Fibroblast of the conjunctiva (primary cell): ENCODE measurements at regions not wholly inside any gene's neighbourhood (a gene's known extent, or its start where the extent isn't known, plus 50 kb on each side); places are given as distances from the start of the nearest gene placed in this dataset.
A peak's percentile ranks its signal among the peaks of the same experiment; 100 is the strongest.
"Not testable (repeated sequence)": the region's sequence is repeated elsewhere in the genome, so short reads cannot be mapped to it uniquely, and the experiment has no call there.

Experiments
- DNase-seq: peaks from one replicate; pipeline ENCODE4 v3.0.0-alpha.2; 2010; ENCODE audit warnings: low read depth

GRCh38 chr4:167831855-167832254 is 260.5 kb upstream of the ANXA10 start:
- DNase-seq: no peak

- no peak for DNase-seq
Observed at GRCh38 chr4:167838686-167839085, 253.7 kb upstream of the ANXA10 start.

GRCh38 chr4:167842487-167842886 is 249.8 kb upstream of the ANXA10 start:
- no peak for DNase-seq

- no peak for DNase-seq
Observed at GRCh38 chr4:167854881-167855280, 237.5 kb upstream of the ANXA10 start.

- DNase-seq: not testable (repeated sequence)
Observed at GRCh38 chr4:167858127-167858526, 234.2 kb upstream of the ANXA10 start.

GRCh38 chr4:167867191-167867590 is 225.1 kb upstream of the ANXA10 start:
- no peak for DNase-seq

- no peak for DNase-seq
Observed at GRCh38 chr4:167868163-167868562, 224.2 kb upstream of the ANXA10 start.

- no peak for DNase-seq
Observed at GRCh38 chr4:167873496-167873895, 218.8 kb upstream of the ANXA10 start.

- DNase-seq: not testable (repeated sequence)
Observed at GRCh38 chr4:167876091-167876490, 216.2 kb upstream of the ANXA10 start.

GRCh38 chr4:167877826-167878225 is 214.5 kb upstream of the ANXA10 start:
- DNase-seq: not testable (repeated sequence)

GRCh38 chr4:167883266-167883665 is 209.1 kb upstream of the ANXA10 start:
- no peak for DNase-seq

- no peak for DNase-seq
Observed at GRCh38 chr4:167885071-167885470, 207.3 kb upstream of the ANXA10 start.

GRCh38 chr4:167885872-167886271 is 206.5 kb upstream of the ANXA10 start:
- no peak for DNase-seq

- no peak for DNase-seq
Observed at GRCh38 chr4:167887726-167888125, 204.6 kb upstream of the ANXA10 start.

- DNase-seq: no peak
Observed at GRCh38 chr4:167890226-167890625, 202.1 kb upstream of the ANXA10 start.

- no peak for DNase-seq
Observed at GRCh38 chr4:167893531-167893930, 198.8 kb upstream of the ANXA10 start.

- not testable (repeated sequence) for DNase-seq
Observed at GRCh38 chr4:167896260-167896659, 196.1 kb upstream of the ANXA10 start.

GRCh38 chr4:167897116-167897515 is 195.2 kb upstream of the ANXA10 start:
- DNase-seq: peak; percentile 49

GRCh38 chr4:167903291-167903721 is 189.0 kb upstream of the ANXA10 start:
- peak; percentile 14 for DNase-seq

GRCh38 chr4:167906851-167907250 is 185.5 kb upstream of the ANXA10 start:
- no peak for DNase-seq

GRCh38 chr4:167908816-167909215 is 183.5 kb upstream of the ANXA10 start:
- no peak for DNase-seq

- not testable (repeated sequence) for DNase-seq
Observed at GRCh38 chr4:167912535-167912934, 179.8 kb upstream of the ANXA10 start.

GRCh38 chr4:167918077-167918476 is 174.3 kb upstream of the ANXA10 start:
- no peak for DNase-seq

- DNase-seq: no peak
Observed at GRCh38 chr4:167930166-167930565, 162.2 kb upstream of the ANXA10 start.

- no peak for DNase-seq
Observed at GRCh38 chr4:167934216-167934615, 158.1 kb upstream of the ANXA10 start.
